ENCODE measurements at regions not wholly inside any gene's neighbourhood (a gene's known extent, or its start where the extent isn't known, plus 50 kb on each side); places are given as distances from the start of the nearest gene placed in this dataset.

- DNase-seq (ENCODE audit: low read depth) = no peak
Measured at GRCh38 chr7:156069891-156070290, 257.6 kb upstream of the SHH start.

- DNase-seq (ENCODE audit: low read depth) = no peak
Measured at GRCh38 chr7:156067156-156067555, 254.9 kb upstream of the SHH start.

GRCh38 chr7:156065400-156065799 lies 253.1 kb upstream of the SHH start:
- DNase-seq (ENCODE audit: low read depth) = no peak

- DNase-seq (ENCODE audit: low read depth) = peak; percentile 40
Measured at GRCh38 chr7:156064971-156065386, 252.7 kb upstream of the SHH start.

- no peak for DNase-seq (ENCODE audit: low read depth)
Measured at GRCh38 chr7:156063241-156063810, 251.1 kb upstream of the SHH start.

GRCh38 chr7:156062286-156062685 lies 250.0 kb upstream of the SHH start:
- no peak for DNase-seq (ENCODE audit: low read depth)

- DNase-seq (ENCODE audit: low read depth) = no peak
Measured at GRCh38 chr7:156061689-156062255, 249.5 kb upstream of the SHH start.

- no peak for DNase-seq (ENCODE audit: low read depth)
Measured at GRCh38 chr7:156060925-156061324, 248.7 kb upstream of the SHH start.

GRCh38 chr7:156059369-156059768 lies 247.1 kb upstream of the SHH start:
- no peak for DNase-seq (ENCODE audit: low read depth)

- peak; percentile 10 for DNase-seq (ENCODE audit: low read depth)
Measured at GRCh38 chr7:156058248-156058647, 246.0 kb upstream of the SHH start.

GRCh38 chr7:156056534-156056933 lies 244.3 kb upstream of the SHH start:
- DNase-seq (ENCODE audit: low read depth) = no peak

GRCh38 chr7:156055206-156055822 lies 243.1 kb upstream of the SHH start:
- peak; percentile 53 for DNase-seq (ENCODE audit: low read depth)

- no peak for DNase-seq (ENCODE audit: low read depth)
Measured at GRCh38 chr7:156051884-156052283, 239.6 kb upstream of the SHH start.

- DNase-seq (ENCODE audit: low read depth) = no peak
Measured at GRCh38 chr7:156050636-156051569, 238.6 kb upstream of the SHH start.

GRCh38 chr7:156049366-156049765 lies 237.1 kb upstream of the SHH start:
- peak; percentile 11 for DNase-seq (ENCODE audit: low read depth)

- DNase-seq (ENCODE audit: low read depth) = no peak
Measured at GRCh38 chr7:156046031-156046560, 233.8 kb upstream of the SHH start.

GRCh38 chr7:156043416-156044178 lies 231.3 kb upstream of the SHH start:
- DNase-seq (ENCODE audit: low read depth) = no peak

GRCh38 chr7:156041398-156041797 lies 229.1 kb upstream of the SHH start:
- no peak for DNase-seq (ENCODE audit: low read depth)

- no peak for DNase-seq (ENCODE audit: low read depth)
Measured at GRCh38 chr7:156039971-156040677, 227.9 kb upstream of the SHH start.

GRCh38 chr7:156039194-156039593 lies 226.9 kb upstream of the SHH start:
- no peak for DNase-seq (ENCODE audit: low read depth)

GRCh38 chr7:156038345-156038744 lies 226.1 kb upstream of the SHH start:
- no peak for DNase-seq (ENCODE audit: low read depth)
